ENCODE measurements at regions not wholly inside any gene's neighbourhood (a gene's known extent, or its start where the extent isn't known, plus 50 kb on each side); places are given as distances from the start of the nearest gene placed in this dataset.

DNA sequence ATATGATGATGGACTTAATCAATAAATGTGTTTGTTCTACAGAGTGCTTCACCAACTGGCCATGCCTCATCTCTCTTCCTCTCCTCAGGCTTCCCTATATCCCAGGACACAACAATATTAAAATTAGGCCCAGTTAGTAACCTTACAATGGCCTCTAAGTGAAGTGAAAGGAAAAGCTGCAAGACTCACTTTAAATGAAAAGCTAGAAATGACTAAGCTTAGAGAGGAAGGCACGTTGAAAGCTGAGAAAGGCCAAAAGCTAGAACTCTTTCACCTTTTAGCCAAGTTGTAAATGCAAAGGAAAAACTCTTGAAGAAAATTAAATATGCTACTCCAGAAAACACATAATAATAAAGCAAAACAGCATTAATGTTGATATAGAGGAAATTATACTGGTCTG, 1010.3 kb downstream of the NAALADL2 start:
- no peak for TF ChIP-seq POLR2A (IDR thresholded peaks at IDR 0.05; ENCODE audit: low read length)
- no peak for TF ChIP-seq GATA1 (IDR thresholded peaks at IDR 0.05; ENCODE audit: low read depth, low read length)

Measured in erythroblast (primary cell).